ENCODE measurements at regions not wholly inside any gene's neighbourhood (a gene's known extent, or its start where the extent isn't known, plus 50 kb on each side); places are given as distances from the start of the nearest gene placed in this dataset.

GRCh38 chr2:234673501-234673900, 176.6 kb upstream of the ARL4C start:
- no peak for TF ChIP-seq CTCF (conservative IDR thresholded peaks at IDR 0.05; ENCODE audit: low read depth, low read length)
- TF ChIP-seq EZH2 (IDR thresholded peaks at IDR 0.05; ENCODE audit: low read length, unreplicated experiment), result no peak
- no peak for TF ChIP-seq EZH2phosphoT487 (IDR thresholded peaks at IDR 0.05; ENCODE audit: borderline replicate concordance, low read length)
